Gastrocnemius medialis (tissue), 4 donors: ENCODE measurements at regions not wholly inside any gene's neighbourhood (a gene's known extent, or its start where the extent isn't known, plus 50 kb on each side); places are given as distances from the start of the nearest gene placed in this dataset.

ENCODE experiments used
- ATAC-seq, 2 donors: fragments of 150-250 bp; one replicate each; pipeline ENCODE4 v1.9.1; 2016
- DNase-seq, 2 donors: peaks; one replicate each; pipeline ENCODE4 v3.0.0-alpha.2; 2019
- H3K27ac ChIP-seq, 4 donors: fragments of 200-600 bp; sonication (generic); 1 replicate in 1 of 4; 2 replicates in 3 of 4; pipeline ENCODE4 v1.5.1; 2016 to 2018; ENCODE audit warnings: mild to moderate bottlenecking in 2 of 4, moderate library complexity in 1 of 4
- H3K27me3 ChIP-seq, 3 donors: fragments of 200-600 bp; sonication (generic) in 2 of 3; 1 replicate in 1 of 3; 2 replicates in 2 of 3; pipeline versions ENCODE4 v1.5.1 to v1.6.0; 2016 to 2019; ENCODE audit warnings: mild to moderate bottlenecking in 1 of 3, moderate library complexity in 1 of 3
- H3K36me3 ChIP-seq, 2 donors: fragments of 200-600 bp; sonication (generic) in 1 of 2; one replicate each; pipeline ENCODE4 v1.5.1; 2017 to 2018
- H3K4me1 ChIP-seq, 2 donors: fragments of 200-600 bp; sonication (generic) in 1 of 2; one replicate each; pipeline ENCODE4 v1.5.1; 2016 to 2017; ENCODE audit warnings: mild to moderate bottlenecking in 2 of 2
- H3K4me3 ChIP-seq, 4 donors: fragments of 200-600 bp; sonication (generic) in 3 of 4; 1 replicate in 1 of 4; 2 replicates in 3 of 4; pipeline ENCODE4 v1.5.1; 2016 to 2019; ENCODE audit warnings: mild to moderate bottlenecking in 2 of 4
- H3K9me3 ChIP-seq, 3 donors: fragments of 200-600 bp; sonication (generic) in 2 of 3; 1 replicate in 1 of 3; 2 replicates in 2 of 3; pipeline ENCODE4 v1.5.1; 2016 to 2019
- POLR2A ChIP-seq, 2 donors: fragments of 450-650 bp; IDR thresholded peaks; one replicate each; pipeline ENCODE4 v1.6.1; 2017; ENCODE audit warnings: antibody characterized with exemption in 2 of 2, mild to moderate bottlenecking in 2 of 2, moderate library complexity in 2 of 2
- in situ Hi-C, 4 donors: fragments of 200-750 bp; cut with MboI; loops; one replicate each; pipeline versions ENCODE4 v1.15.0 to v1.8.0; 2017; ENCODE audit warnings: low sequenced_read_pairs in 4 of 4
- intact Hi-C: fragments of 100-400 bp; cut with DNase I; formaldehyde crosslinking; loops from one replicate; pipeline ENCODE4 v1.15.1; 2023; ENCODE audit warnings: low total_unique reads
- TF ChIP-seq, protein P1 (sequence below), 5 experiments: fragments of 450-650 bp in 3 of 5; fragments of 200-600 bp in 2 of 5; sonication (generic) in 2 of 5; IDR thresholded peaks in 4 of 5; conservative IDR thresholded peaks in 1 of 5; 1 replicate in 4 of 5; 2 replicates in 1 of 5; pipeline ENCODE4 v1.5.1; 2016 to 2019; ENCODE audit warnings: antibody characterized with exemption in 5 of 5, mild to moderate bottlenecking in 3 of 5, moderate library complexity in 3 of 5

DNA sequence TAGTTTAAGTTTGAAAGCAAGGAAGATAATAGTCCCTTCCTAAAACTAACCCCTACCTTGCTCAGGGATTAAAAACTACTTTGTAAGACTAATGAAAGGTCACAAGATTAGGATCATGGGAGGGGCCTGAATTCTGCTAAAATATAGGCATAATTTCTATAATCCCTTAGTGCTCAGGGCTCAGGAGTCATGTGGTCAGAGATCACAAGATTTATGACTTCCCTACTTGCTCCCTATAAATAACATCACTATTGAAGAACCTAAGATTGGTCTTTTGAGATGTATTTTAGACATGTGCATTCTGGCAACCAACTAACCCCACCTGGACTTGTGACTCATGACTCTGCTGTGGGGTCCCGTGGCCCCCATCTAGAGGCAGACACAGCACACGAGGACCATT, 81.1 kb downstream of the STMND1 start:
- in situ Hi-C loops (no loop called here), intact Hi-C loops (no loop called here)
- H3K36me3 ChIP-seq, result no peaks in the 10 kb centered on the region
- no peak overlapping the region for H3K4me3 ChIP-seq
- H3K27ac ChIP-seq, result no peak overlapping the region
- TF ChIP-seq POLR2A (IDR thresholded peaks at IDR 0.05), result no peak
- TF ChIP-seq, protein P1, sequence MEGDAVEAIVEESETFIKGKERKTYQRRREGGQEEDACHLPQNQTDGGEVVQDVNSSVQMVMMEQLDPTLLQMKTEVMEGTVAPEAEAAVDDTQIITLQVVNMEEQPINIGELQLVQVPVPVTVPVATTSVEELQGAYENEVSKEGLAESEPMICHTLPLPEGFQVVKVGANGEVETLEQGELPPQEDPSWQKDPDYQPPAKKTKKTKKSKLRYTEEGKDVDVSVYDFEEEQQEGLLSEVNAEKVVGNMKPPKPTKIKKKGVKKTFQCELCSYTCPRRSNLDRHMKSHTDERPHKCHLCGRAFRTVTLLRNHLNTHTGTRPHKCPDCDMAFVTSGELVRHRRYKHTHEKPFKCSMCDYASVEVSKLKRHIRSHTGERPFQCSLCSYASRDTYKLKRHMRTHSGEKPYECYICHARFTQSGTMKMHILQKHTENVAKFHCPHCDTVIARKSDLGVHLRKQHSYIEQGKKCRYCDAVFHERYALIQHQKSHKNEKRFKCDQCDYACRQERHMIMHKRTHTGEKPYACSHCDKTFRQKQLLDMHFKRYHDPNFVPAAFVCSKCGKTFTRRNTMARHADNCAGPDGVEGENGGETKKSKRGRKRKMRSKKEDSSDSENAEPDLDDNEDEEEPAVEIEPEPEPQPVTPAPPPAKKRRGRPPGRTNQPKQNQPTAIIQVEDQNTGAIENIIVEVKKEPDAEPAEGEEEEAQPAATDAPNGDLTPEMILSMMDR (IDR thresholded peaks at IDR 0.05 in 4 of 5, conservative IDR thresholded peaks at IDR 0.05 in 1 of 5), result no peak
- peaks cover 0 to 3% of the 10 kb centered on the region in 2 donors for H3K4me1 ChIP-seq
- ATAC-seq (no peak), DNase-seq (no peak)
- H3K27me3 ChIP-seq, result no peaks in the 10 kb centered on the region
- H3K9me3 ChIP-seq, result no peaks in the 10 kb centered on the region

DNA sequence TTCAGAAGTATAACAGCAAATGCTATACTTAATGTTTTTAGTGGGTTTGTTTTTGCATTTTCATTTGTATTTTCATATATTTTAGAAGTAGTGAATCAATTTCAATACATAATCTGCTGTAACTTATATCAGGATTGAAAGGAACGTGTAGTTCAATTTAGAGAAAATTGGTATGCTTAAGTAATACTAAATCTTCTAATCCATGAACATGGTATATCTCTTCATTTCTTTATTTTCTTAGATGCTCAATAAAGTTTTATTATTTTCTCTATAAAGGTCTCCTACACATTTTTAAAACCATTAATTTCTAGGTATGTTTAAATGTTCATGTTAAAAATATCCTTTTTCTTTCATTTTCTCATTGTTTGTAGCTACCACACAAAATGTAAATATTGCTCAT, 85.1 kb downstream of the STMND1 start:
- DNase-seq (no peak), ATAC-seq (no peak)
- Histone ChIP-seq H3K4me1 (no peaks in the 10 kb centered on the region), H3K36me3 (no peaks in the 10 kb centered on the region), H3K27ac (no peak overlapping the region), H3K27me3 (no peaks in the 10 kb centered on the region), H3K4me3 (no peak overlapping the region), H3K9me3 (no peaks in the 10 kb centered on the region)
- TF ChIP-seq POLR2A (IDR thresholded peaks at IDR 0.05), result no peak
- TF ChIP-seq, protein P1 (IDR thresholded peaks at IDR 0.05 in 4 of 5, conservative IDR thresholded peaks at IDR 0.05 in 1 of 5), result no peak
- in situ Hi-C loops (no loop called here), intact Hi-C loops (no loop called here)

DNA sequence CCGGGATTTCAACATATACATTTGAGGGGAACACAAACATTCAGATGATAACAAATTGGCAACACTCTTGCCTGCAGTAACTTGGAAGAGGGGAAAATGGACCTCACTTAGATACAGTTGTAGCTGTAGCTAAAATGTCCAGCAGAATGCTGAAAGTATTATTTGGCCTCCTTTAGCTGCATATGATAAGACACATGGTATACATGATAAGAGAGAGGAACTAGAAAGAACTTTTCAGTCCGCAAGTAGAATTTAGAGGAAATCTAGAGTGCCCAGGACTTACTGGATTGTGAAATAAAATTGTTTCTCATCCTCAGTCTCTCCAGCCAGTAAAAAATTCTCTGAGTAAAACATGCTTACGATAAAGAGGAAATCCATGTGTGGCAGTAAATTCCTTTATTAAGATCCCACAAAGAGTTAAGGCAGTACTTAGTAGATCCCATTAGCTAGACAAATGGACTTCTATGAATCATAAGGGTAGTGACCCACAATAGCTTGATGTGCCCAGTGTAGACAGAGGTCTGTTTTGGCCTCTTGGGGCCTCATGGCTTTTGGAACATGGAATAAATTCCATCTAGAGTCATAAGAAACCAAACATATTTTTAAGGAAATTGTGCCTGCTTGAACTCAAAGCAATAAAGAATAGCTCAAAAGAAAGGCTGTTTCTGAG, 87.9 kb upstream of the RBM24 start:
- TF ChIP-seq, protein P1 (IDR thresholded peaks at IDR 0.05 in 4 of 5, conservative IDR thresholded peaks at IDR 0.05 in 1 of 5), result no peak
- TF ChIP-seq POLR2A (IDR thresholded peaks at IDR 0.05), result no peak

DNA sequence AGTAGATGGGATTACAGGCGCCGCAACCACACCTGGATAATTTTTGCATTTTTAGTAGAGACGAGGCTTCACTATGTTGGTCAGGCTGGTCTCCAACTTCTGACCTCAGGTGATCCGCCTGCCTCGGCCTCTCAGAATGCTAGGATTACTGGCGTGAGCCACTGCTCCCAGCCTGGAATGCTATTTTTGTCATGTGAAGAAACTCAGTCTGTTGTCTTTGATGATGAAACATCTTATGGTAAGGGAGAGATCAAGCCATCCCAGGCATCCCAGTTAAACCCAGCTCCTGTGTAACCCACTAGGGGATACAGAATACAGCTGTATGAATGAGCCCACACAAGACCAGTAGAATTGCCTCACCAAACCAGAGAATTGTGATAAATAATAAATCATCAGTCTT, 83.6 kb upstream of the RBM24 start:
- H3K4me3 ChIP-seq, result no peak overlapping the region
- peak; percentile 66 to 76 for ATAC-seq
- TF ChIP-seq POLR2A (IDR thresholded peaks at IDR 0.05), result no peak
- TF ChIP-seq, protein P1 (IDR thresholded peaks at IDR 0.05 in 4 of 5, conservative IDR thresholded peaks at IDR 0.05 in 1 of 5), result no peak
- H3K9me3 ChIP-seq, result no peaks in the 10 kb centered on the region
- peak overlapping the region; percentile 39 to 64 (median 56) for H3K27ac ChIP-seq
- H3K4me1 ChIP-seq, result peaks cover 8 to 21% of the 10 kb centered on the region in 2 donors
- H3K27me3 ChIP-seq, result no peaks in the 10 kb centered on the region
- in situ Hi-C loops (no loop called here), intact Hi-C loops (no loop called here)
- DNase-seq, result peak; percentile 36 to 74
- no peaks in the 10 kb centered on the region for H3K36me3 ChIP-seq

More for the DNA sequence above, 87.9 kb upstream of the RBM24 start:
- ATAC-seq (no peak), DNase-seq (no peak)
- Histone ChIP-seq H3K27me3 (no peaks in the 10 kb centered on the region), H3K36me3 (no peaks in the 10 kb centered on the region), H3K9me3 (no peaks in the 10 kb centered on the region), H3K4me1 (peaks cover 0 to 12% of the 10 kb centered on the region in 2 donors), H3K4me3 (no peak overlapping the region), H3K27ac (no peak overlapping the region)
- intact Hi-C loops, result no loop called here
- in situ Hi-C loops, result no loop called here

DNA sequence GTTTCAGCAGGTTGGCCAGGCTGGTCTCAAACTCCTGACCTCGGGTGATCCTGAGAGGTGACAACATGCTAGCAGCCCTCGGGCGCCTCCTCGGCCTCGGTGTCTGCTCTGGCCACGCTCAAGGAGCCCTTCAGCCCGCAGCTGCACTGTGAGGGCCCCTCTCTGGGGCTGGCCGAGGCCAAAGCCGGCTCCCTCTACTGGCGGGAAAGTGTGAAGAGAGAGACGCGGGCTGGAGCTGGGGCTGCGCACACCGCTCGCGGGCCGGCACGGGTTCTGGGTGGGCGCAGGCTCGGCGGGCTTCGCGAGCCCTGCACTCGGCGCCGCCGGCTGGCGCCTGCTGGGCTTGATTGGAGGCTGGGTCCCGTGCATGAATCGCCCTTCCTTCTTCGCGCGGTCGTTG, 80.8 kb upstream of the RBM24 start:
- Histone ChIP-seq H3K36me3 (no peaks in the 10 kb centered on the region), H3K27me3 (no peaks in the 10 kb centered on the region), H3K4me1 (peaks cover 23 to 29% of the 10 kb centered on the region in 2 donors), H3K27ac (peak overlapping the region in 1 of 4 donors; percentile 87), H3K9me3 (no peaks in the 10 kb centered on the region), H3K4me3 (no peak overlapping the region)
- intact Hi-C loops (no loop called here), in situ Hi-C loops (no loop called here)
- no peak for DNase-seq
- ATAC-seq, result no peak
- TF ChIP-seq POLR2A (IDR thresholded peaks at IDR 0.05), result no peak
- TF ChIP-seq, protein P1 (IDR thresholded peaks at IDR 0.05 in 4 of 5, conservative IDR thresholded peaks at IDR 0.05 in 1 of 5), result no peak
